ENCODE measurements at regions not wholly inside any gene's neighbourhood (a gene's known extent, or its start where the extent isn't known, plus 50 kb on each side); places are given as distances from the start of the nearest gene placed in this dataset.

- no CpG with 5 or more reads among the region's 5 CpGs for WGBS, 2 experiments (ENCODE audit: extremely low coverage in 2 of 2, insufficient read length in 1 of 2)
- ATAC-seq (ENCODE audit: low read depth), result no peak
- Histone ChIP-seq H2BK15ac (ENCODE audit: low read depth, low read length) (no peak overlapping the region), H4K91ac (ENCODE audit: insufficient read depth, low read depth, low read length) (no peak overlapping the region), H3K14ac (replicated peaks; ENCODE audit: low read depth, low read length) (no peak overlapping the region), H3K36me3 (ENCODE audit: control insufficient read depth, insufficient read depth, low read length) (no peaks in the 10 kb centered on the region), H2AK5ac (ENCODE audit: low read depth, low read length) (no peak overlapping the region), H3K4ac (ENCODE audit: low read depth, low read length) (no peak overlapping the region), H3K4me1 (ENCODE audit: control insufficient read depth, insufficient read depth, low read length) (no peaks in the 10 kb centered on the region), H4K5ac (ENCODE audit: low read depth, low read length) (no peak overlapping the region), H3K27me3 (ENCODE audit: control insufficient read depth, insufficient read depth, low read length) (peaks cover 5% of the 10 kb centered on the region), H3K18ac (ENCODE audit: low read depth, low read length) (no peak overlapping the region), H3K9me3 (ENCODE audit: control insufficient read depth, insufficient read depth, low read length) (peaks cover 4% of the 10 kb centered on the region; the same call in 1 of the 2 replicates), H3K79me1 (ENCODE audit: low read depth in 1 of 2, low read length in 2 of 2) (no peaks in the 10 kb centered on the region), H3K9me1 (ENCODE audit: insufficient read depth, low read length) (no peaks in the 10 kb centered on the region), H3K9ac (ENCODE audit: low read depth, low read length) (no peak overlapping the region), H2BK5ac (ENCODE audit: low read depth, low read length, poor library complexity, severe bottlenecking) (no peak overlapping the region), H3K4me2 (ENCODE audit: low read depth, low read length) (no peak overlapping the region), H3K4me3 (ENCODE audit: insufficient read depth, low read depth, low read length) (no peak overlapping the region), H2BK20ac (ENCODE audit: low read depth, low read length) (no peak overlapping the region), H4K20me1 (ENCODE audit: insufficient read depth, low read length) (no peaks in the 10 kb centered on the region), H2AK9ac (replicated peaks; ENCODE audit: low read depth, low read length, poor library complexity) (no peak overlapping the region), H2BK120ac (ENCODE audit: low read depth, low read length) (no peak overlapping the region), H3K27ac (ENCODE audit: insufficient read depth, low read length) (no peak overlapping the region), H3K23ac (ENCODE audit: low read depth, low read length) (no peak overlapping the region), H3K56ac (ENCODE audit: extremely low read depth, insufficient read depth, low read length) (no peak overlapping the region), H2AFZ (replicated peaks; ENCODE audit: low read length, poor library complexity) (no peak overlapping the region), H4K8ac (ENCODE audit: low read depth in 2 of 2, low read length in 2 of 2) (no peak overlapping the region)
- in situ Hi-C loops (cut with MboI; ENCODE audit: low sequenced_read_pairs) (no loop called here), intact Hi-C loops (cut with micrococcal nuclease) (no loop called here), dilution Hi-C loops (cut with HindIII; ENCODE audit: low sequenced_read_pairs, unreplicated experiment) (no loop called here)
- no peak for DNase-seq
- TF ChIP-seq RCOR1 (IDR thresholded peaks at IDR 0.05; ENCODE audit: insufficient replicate concordance, low read length), result no peak
- TF ChIP-seq RFX5 (IDR thresholded peaks at IDR 0.05; ENCODE audit: low read depth, low read length), result no peak
- TF ChIP-seq CHD1 (IDR thresholded peaks at IDR 0.05; ENCODE audit: low read depth, low read length), result no peak
- TF ChIP-seq SMC3 (IDR thresholded peaks at IDR 0.05; ENCODE audit: low read depth, low read length), result no peak
- TF ChIP-seq MAFK (IDR thresholded peaks at IDR 0.05; ENCODE audit: low read depth, low read length), result no peak
- TF ChIP-seq BHLHE40 (IDR thresholded peaks at IDR 0.05; ENCODE audit: low read depth, low read length), result no peak
- TF ChIP-seq RAD21 (IDR thresholded peaks at IDR 0.05; ENCODE audit: low read length), result no peak
- no peak for TF ChIP-seq ELK1 (IDR thresholded peaks at IDR 0.05; ENCODE audit: borderline replicate concordance, low read depth, low read length)
- no peak for TF ChIP-seq POLR2A (IDR thresholded peaks at IDR 0.05; ENCODE audit: low read depth, low read length)
- TF ChIP-seq CTCF (conservative IDR thresholded peaks at IDR 0.05; ENCODE audit: low read depth, low read length), result no peak
- no peak for TF ChIP-seq FOS (IDR thresholded peaks at IDR 0.05; ENCODE audit: low read depth, low read length)
- no peak for TF ChIP-seq USF2 (IDR thresholded peaks at IDR 0.05; ENCODE audit: low read depth, low read length)
- no TSS peak for BruUV-seq (replicated peaks)
- CTCF ChIA-PET, result interaction anchor here (0.6 kb wide), 1 partner anchor 157 kb away, joined by 5 read pairs; no protein-coding TSS in a partner anchor
- POLR2A ChIA-PET (ENCODE audit: unreplicated experiment), result no interaction called here
These were observed 101.8 kb upstream of the WAC start for GRCh38 chr10:28431139-28431538.

Data from IMR-90 (cell line).